Activated B cell treated with CpG ODN at 0.5 μM for 24 hours (primary cell): ENCODE measurements at regions not wholly inside any gene's neighbourhood (a gene's known extent, or its start where the extent isn't known, plus 50 kb on each side); places are given as distances from the start of the nearest gene placed in this dataset.

ENCODE experiments used
- ATAC-seq: fragments of 200-7000 bp; cut with Tn5 transposase; one replicate; pipeline ENCODE4 v1.10.0; 2021; ENCODE audit warnings: low read depth, mild to moderate bottlenecking, moderate library complexity
- CTCF ChIA-PET: fragments of 350-600 bp; sonication (Branson Sonifier 250); formaldehyde crosslinking; loops from one replicate; lab custom pipeline; 2021; ENCODE audit warnings: antibody characterized with exemption; lab: Charles Lee
- POLR2A ChIA-PET: fragments of 350-600 bp; sonication (Branson Sonifier 250); formaldehyde crosslinking; loops from one replicate; lab custom pipeline; 2021; ENCODE audit warnings: antibody characterized with exemption; lab: Charles Lee
- DNase-seq: peaks from one replicate; pipeline ENCODE4 v3.0.0; 2022
- H3K27ac Mint-ChIP-seq: one replicate; pipeline ENCODE4 v1.8.0; 2020; ENCODE audit warnings: mixed read lengths
- H3K27me3 Mint-ChIP-seq: one replicate; pipeline ENCODE4 v1.8.0; 2021; ENCODE audit warnings: mixed read lengths
- H3K36me3 Mint-ChIP-seq: one replicate; pipeline ENCODE4 v1.8.0; 2021; ENCODE audit warnings: low read depth, mixed read lengths
- H3K4me1 Mint-ChIP-seq: one replicate; pipeline ENCODE4 v1.8.0; 2021; ENCODE audit warnings: mixed read lengths
- H3K4me3 Mint-ChIP-seq: one replicate; pipeline ENCODE4 v1.8.0; 2020; ENCODE audit warnings: mild to moderate bottlenecking, mixed read lengths
- H3K9me3 Mint-ChIP-seq: one replicate; pipeline ENCODE4 v1.8.0; 2020; ENCODE audit warnings: mixed read lengths
- CTCF ChIP-seq: fragments of 200-600 bp; IDR thresholded peaks from one replicate; pipeline ENCODE4 v1.8.0; 2022; ENCODE audit warnings: antibody characterized with exemption, mild to moderate bottlenecking
- intact Hi-C: fragments of 100-400 bp; cut with micrococcal nuclease; formaldehyde crosslinking; loops from one replicate; pipeline ENCODE4 v1.15.1; 2024

- ATAC-seq (no peak), DNase-seq (no peak)
- peaks cover 27% of the 10 kb centered on the region for H3K4me1 Mint-ChIP-seq
- TF ChIP-seq CTCF, result no peak
- ChIA-PET POLR2A (no interaction called here), CTCF (no interaction called here)
- H3K4me3 Mint-ChIP-seq, result no peak overlapping the region
- H3K27me3 Mint-ChIP-seq, result no peaks in the 10 kb centered on the region
- intact Hi-C loops, result no loop called here
- no peak overlapping the region for H3K27ac Mint-ChIP-seq
- H3K9me3 Mint-ChIP-seq, result no peaks in the 10 kb centered on the region
- H3K36me3 Mint-ChIP-seq, result no peaks in the 10 kb centered on the region
These were observed 574.3 kb upstream of the DIPK2B start for GRCh38 chrX:45774961-45775360.

DNA sequence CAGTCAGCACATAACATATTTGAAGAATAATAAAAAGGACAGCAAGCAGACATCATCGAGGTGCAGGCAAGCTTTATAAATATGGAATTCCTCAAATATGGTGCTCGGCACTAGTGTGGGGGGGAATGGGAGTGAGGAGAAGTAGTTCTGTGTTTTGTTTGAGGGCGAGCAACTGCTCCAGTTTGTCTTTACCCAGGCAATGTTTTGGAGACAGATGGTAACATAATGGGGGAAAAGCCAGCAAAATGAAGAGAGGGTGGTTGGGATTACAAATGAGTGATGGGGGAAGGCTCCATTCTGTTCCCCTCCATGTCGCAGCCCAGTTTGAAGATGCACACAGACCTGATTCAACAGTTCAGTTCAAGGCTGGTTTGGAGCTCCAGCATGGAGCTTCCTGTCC is 572.9 kb upstream of the DIPK2B start:
- ATAC-seq, result no peak
- ChIA-PET POLR2A (interaction anchor here (0.9 kb wide), 1 partner anchor 15 kb away, joined by 3 read pairs; no protein-coding TSS in a partner anchor), CTCF (no interaction called here)
- Mint-ChIP-seq H3K4me1 (peaks cover 27% of the 10 kb centered on the region), H3K9me3 (no peaks in the 10 kb centered on the region), H3K36me3 (peaks cover 2% of the 10 kb centered on the region), H3K4me3 (no peak overlapping the region), H3K27ac (no peak overlapping the region), H3K27me3 (no peaks in the 10 kb centered on the region)
- no peak for DNase-seq
- intact Hi-C loops, result no loop called here
- TF ChIP-seq CTCF, result no peak

- CTCF ChIA-PET, result interaction anchor here (2.2 kb wide), 1 partner anchor 78 kb away, joined by 5 read pairs; no protein-coding TSS in a partner anchor
These were observed 571.1 kb upstream of the DIPK2B start for GRCh38 chrX:45771560-45772340.

GRCh38 chrX:45771114-45771513 is 570.4 kb upstream of the DIPK2B start:
- Mint-ChIP-seq H3K4me1 (peaks cover 42% of the 10 kb centered on the region), H3K27me3 (no peaks in the 10 kb centered on the region), H3K4me3 (peak overlapping the region; percentile 76), H3K36me3 (peaks cover 5% of the 10 kb centered on the region), H3K9me3 (no peaks in the 10 kb centered on the region), H3K27ac (peak overlapping the region; percentile 85)
- ATAC-seq, result no peak
- ChIA-PET POLR2A (interaction anchor here (0.6 to 4.3 kb wide), 5 partner anchors 12 to 61 kb away, joined by 4 to 85 read pairs (median 12); no protein-coding TSS in a partner anchor), CTCF (interaction anchor here (2.2 kb wide), 1 partner anchor 78 kb away, joined by 5 read pairs; no protein-coding TSS in a partner anchor)
- intact Hi-C loops, result loop anchor here (1.0 kb wide), 2 partner anchors 18 to 30 kb away; no protein-coding TSS in a partner anchor
- TF ChIP-seq CTCF, result no peak
- DNase-seq, result no peak

More at GRCh38 chrX:45771560-45772340, 571.1 kb upstream of the DIPK2B start:
- no peak for TF ChIP-seq CTCF
- Mint-ChIP-seq H3K4me3 (peak overlapping the region; percentile 76), H3K27ac (peak overlapping the region; percentile 85), H3K4me1 (peaks cover 38% of the 10 kb centered on the region), H3K36me3 (peaks cover 5% of the 10 kb centered on the region), H3K9me3 (no peaks in the 10 kb centered on the region), H3K27me3 (no peaks in the 10 kb centered on the region)
- ATAC-seq, result peak; percentile 46
- POLR2A ChIA-PET, result interaction anchor here (0.6 to 4.3 kb wide), 2 partner anchors 12 to 35 kb away, joined by 4 to 85 read pairs; no protein-coding TSS in a partner anchor
- intact Hi-C loops, result loop anchor here (1.0 kb wide), 2 partner anchors 18 to 30 kb away; no protein-coding TSS in a partner anchor
- no peak for DNase-seq
